ENCODE measurements at regions not wholly inside any gene's neighbourhood (a gene's known extent, or its start where the extent isn't known, plus 50 kb on each side); places are given as distances from the start of the nearest gene placed in this dataset.
"Not testable (repeated sequence)": the region's sequence is repeated elsewhere in the genome, so short reads cannot be mapped to it uniquely, and the experiment has no call there.

- 56% methylated on average over 3 of the region's 3 CpGs for WGBS
- no peak overlapping the region for H3K4me2 ChIP-seq (ENCODE audit: low read length, poor library complexity, severe bottlenecking)
Measured at GRCh38 chrY:10627116-10627515, 1099.4 kb downstream of the TSPY10 start.

DNA sequence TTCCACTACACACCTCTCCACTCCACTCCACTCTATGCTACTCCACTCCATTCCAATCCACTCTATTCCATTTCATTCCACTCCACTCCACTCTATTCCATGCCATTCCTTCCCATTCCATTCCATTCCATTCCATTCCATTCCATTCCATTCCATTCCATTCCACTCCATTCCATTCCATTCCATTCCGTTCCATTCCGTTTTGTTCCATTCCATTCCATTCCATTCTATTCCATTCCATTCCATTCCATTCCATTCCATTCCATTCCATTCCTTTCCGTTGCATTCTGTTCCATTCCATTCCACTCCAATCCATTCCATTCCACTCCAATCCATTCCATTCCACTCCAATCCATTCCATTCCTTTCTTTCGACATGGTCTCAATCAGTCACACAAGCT is 1121.1 kb downstream of the TSPY10 start:
- DNase-seq; H3K9me3 ChIP-seq (ENCODE audit: control insufficient read depth, low read length); H3K18ac ChIP-seq (ENCODE audit: low read depth in 1 of 2, low read length in 2 of 2); H3K4ac ChIP-seq (ENCODE audit: low read depth in 1 of 2, low read length in 2 of 2); H3K36me3 ChIP-seq (ENCODE audit: control insufficient read depth in 1 of 2, insufficient read depth in 2 of 2, low read depth in 1 of 2, low read length in 2 of 2); H2BK120ac ChIP-seq (ENCODE audit: low read depth, low read length); H2BK12ac ChIP-seq (ENCODE audit: low read length in 2 of 2); H3K27ac ChIP-seq (ENCODE audit: low read length, poor library complexity, severe bottlenecking); H4K8ac ChIP-seq (ENCODE audit: low read length); H3K27me3 ChIP-seq (ENCODE audit: control insufficient read depth in 1 of 2, insufficient read depth in 1 of 2, low read length in 2 of 2); H2AFZ ChIP-seq (ENCODE audit: low read depth, low read length); H3K4me1 ChIP-seq (ENCODE audit: control insufficient read depth, insufficient read depth, low read depth, low read length); H2BK5ac ChIP-seq (ENCODE audit: low read depth, low read length, poor library complexity, severe bottlenecking); H3K4me3 ChIP-seq (ENCODE audit: insufficient read depth in 1 of 2, low read depth in 1 of 2, low read length in 2 of 2); H3K9ac ChIP-seq (ENCODE audit: low read length); H3K14ac ChIP-seq (ENCODE audit: low read length in 2 of 2); H4K91ac ChIP-seq (ENCODE audit: low read length); H3K23ac ChIP-seq (ENCODE audit: low read length in 2 of 2); H3K4me2 ChIP-seq (ENCODE audit: low read length, poor library complexity, severe bottlenecking); H2AK5ac ChIP-seq (ENCODE audit: low read length, severe bottlenecking); H2BK15ac ChIP-seq (ENCODE audit: low read depth, poor library complexity, severe bottlenecking); H3K79me1 ChIP-seq (replicated peaks; ENCODE audit: low read length, poor library complexity, severe bottlenecking): not testable (repeated sequence)
- WGBS = no CpG with 5 or more reads among the region's 4 CpGs

More at GRCh38 chrY:10627116-10627515, 1099.4 kb downstream of the TSPY10 start:
- no peak overlapping the region for H4K8ac ChIP-seq (ENCODE audit: low read length)
- no peaks in the 10 kb centered on the region for H3K4me1 ChIP-seq (ENCODE audit: control insufficient read depth, insufficient read depth, low read depth, low read length)
- H3K4me3 ChIP-seq (ENCODE audit: insufficient read depth in 1 of 2, low read depth in 1 of 2, low read length in 2 of 2) = no peak overlapping the region
- no peak overlapping the region for H2BK5ac ChIP-seq (ENCODE audit: low read depth, low read length, poor library complexity, severe bottlenecking)
- no peak overlapping the region for H3K18ac ChIP-seq (ENCODE audit: low read depth in 1 of 2, low read length in 2 of 2)
- H3K9ac ChIP-seq (ENCODE audit: low read length) = no peak overlapping the region
- H3K79me1 ChIP-seq (replicated peaks; ENCODE audit: low read length, poor library complexity, severe bottlenecking) = no peaks in the 10 kb centered on the region
- peak; percentile 88 for DNase-seq
- no peaks in the 10 kb centered on the region for H3K9me3 ChIP-seq (ENCODE audit: control insufficient read depth, low read length)
- H2BK15ac ChIP-seq (ENCODE audit: low read depth, poor library complexity, severe bottlenecking) = no peak overlapping the region
- no peaks in the 10 kb centered on the region for H3K27me3 ChIP-seq (ENCODE audit: control insufficient read depth in 1 of 2, insufficient read depth in 1 of 2, low read length in 2 of 2)
- H2BK12ac ChIP-seq (ENCODE audit: low read length in 2 of 2) = no peak overlapping the region
- no peak overlapping the region for H2AFZ ChIP-seq (ENCODE audit: low read depth, low read length)
- no peak overlapping the region for H3K23ac ChIP-seq (ENCODE audit: low read length in 2 of 2)
- no peak overlapping the region for H3K4ac ChIP-seq (ENCODE audit: low read depth in 1 of 2, low read length in 2 of 2)
- H3K14ac ChIP-seq (ENCODE audit: low read length in 2 of 2) = no peak overlapping the region
- H3K27ac ChIP-seq (ENCODE audit: low read length, poor library complexity, severe bottlenecking) = no peak overlapping the region
- H2BK120ac ChIP-seq (ENCODE audit: low read depth, low read length) = no peak overlapping the region
- H2AK5ac ChIP-seq (ENCODE audit: low read length, severe bottlenecking) = no peak overlapping the region
- no peak overlapping the region for H4K91ac ChIP-seq (ENCODE audit: low read length)
- H3K36me3 ChIP-seq (ENCODE audit: control insufficient read depth in 1 of 2, insufficient read depth in 2 of 2, low read depth in 1 of 2, low read length in 2 of 2) = no peaks in the 10 kb centered on the region

DNA sequence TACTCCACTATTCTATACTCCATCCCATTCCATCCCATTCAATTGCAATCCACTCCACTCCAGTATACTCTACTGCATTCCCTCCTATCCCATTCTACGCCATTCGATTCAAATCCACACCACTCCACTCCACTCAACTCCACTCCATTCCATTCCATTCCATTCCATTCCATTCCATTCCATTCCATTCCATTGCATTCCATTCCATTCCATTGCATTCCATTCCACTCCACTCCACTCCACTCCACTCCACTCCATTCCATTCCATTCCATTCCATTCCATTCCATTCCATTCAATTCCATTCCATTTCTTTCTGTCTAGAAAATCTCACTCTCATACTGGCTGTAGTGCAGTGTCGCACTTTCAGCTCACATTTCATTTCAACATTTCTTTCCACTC is 1129.4 kb downstream of the TSPY10 start:
- H3K9me3 ChIP-seq (ENCODE audit: control insufficient read depth, low read length); H3K79me1 ChIP-seq (replicated peaks; ENCODE audit: low read length, poor library complexity, severe bottlenecking); H3K4me3 ChIP-seq (ENCODE audit: insufficient read depth in 1 of 2, low read depth in 1 of 2, low read length in 2 of 2); H3K14ac ChIP-seq (ENCODE audit: low read length in 2 of 2); DNase-seq; H3K18ac ChIP-seq (ENCODE audit: low read depth in 1 of 2, low read length in 2 of 2); H2BK15ac ChIP-seq (ENCODE audit: low read depth, poor library complexity, severe bottlenecking); H2AFZ ChIP-seq (ENCODE audit: low read depth, low read length); H2BK120ac ChIP-seq (ENCODE audit: low read depth, low read length); H3K4me2 ChIP-seq (ENCODE audit: low read length, poor library complexity, severe bottlenecking); H3K4ac ChIP-seq (ENCODE audit: low read depth in 1 of 2, low read length in 2 of 2); H4K91ac ChIP-seq (ENCODE audit: low read length); H3K36me3 ChIP-seq (ENCODE audit: control insufficient read depth in 1 of 2, insufficient read depth in 2 of 2, low read depth in 1 of 2, low read length in 2 of 2); H3K27me3 ChIP-seq (ENCODE audit: control insufficient read depth in 1 of 2, insufficient read depth in 1 of 2, low read length in 2 of 2); H2AK5ac ChIP-seq (ENCODE audit: low read length, severe bottlenecking); H3K9ac ChIP-seq (ENCODE audit: low read length); H2BK12ac ChIP-seq (ENCODE audit: low read length in 2 of 2); H3K27ac ChIP-seq (ENCODE audit: low read length, poor library complexity, severe bottlenecking); H2BK5ac ChIP-seq (ENCODE audit: low read depth, low read length, poor library complexity, severe bottlenecking); H4K8ac ChIP-seq (ENCODE audit: low read length); H3K23ac ChIP-seq (ENCODE audit: low read length in 2 of 2); H3K4me1 ChIP-seq (ENCODE audit: control insufficient read depth, insufficient read depth, low read depth, low read length): not testable (repeated sequence)
- WGBS = 68% methylated on average over 3 of the region's 3 CpGs

DNA sequence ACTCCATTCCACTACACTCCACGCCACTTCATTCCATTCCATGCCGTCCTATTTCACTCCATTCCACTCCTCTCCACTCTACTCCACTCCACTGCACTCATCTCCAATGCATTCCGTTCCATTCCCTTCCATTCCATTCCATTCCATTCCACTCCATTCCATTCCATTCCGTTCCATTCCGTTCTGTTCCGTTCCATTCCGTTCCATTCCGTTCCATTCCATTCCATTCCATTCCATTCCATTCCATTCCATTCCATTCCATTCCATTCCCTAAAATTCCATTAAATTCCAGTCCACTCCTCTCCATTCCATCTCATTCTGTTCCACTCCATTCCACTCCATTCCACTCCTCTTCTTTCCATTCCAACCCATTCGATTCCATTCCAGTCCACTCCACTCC is 1139.1 kb downstream of the TSPY10 start:
- no peak overlapping the region for H2AFZ ChIP-seq (ENCODE audit: low read depth, low read length)
- H3K18ac ChIP-seq (ENCODE audit: low read depth in 1 of 2, low read length in 2 of 2) = no peak overlapping the region
- H3K14ac ChIP-seq (ENCODE audit: low read length in 2 of 2) = no peak overlapping the region
- no peak overlapping the region for H2BK120ac ChIP-seq (ENCODE audit: low read depth, low read length)
- no peak overlapping the region for H3K27ac ChIP-seq (ENCODE audit: low read length, poor library complexity, severe bottlenecking)
- no peak overlapping the region for H2AK5ac ChIP-seq (ENCODE audit: low read length, severe bottlenecking)
- no peak overlapping the region for H3K23ac ChIP-seq (ENCODE audit: low read length in 2 of 2)
- no peak overlapping the region for H4K8ac ChIP-seq (ENCODE audit: low read length)
- WGBS = 48% methylated on average over 9 of the region's 9 CpGs
- H3K4ac ChIP-seq (ENCODE audit: low read depth in 1 of 2, low read length in 2 of 2) = no peak overlapping the region
- no peak overlapping the region for H2BK5ac ChIP-seq (ENCODE audit: low read depth, low read length, poor library complexity, severe bottlenecking)
- H3K36me3 ChIP-seq (ENCODE audit: control insufficient read depth in 1 of 2, insufficient read depth in 2 of 2, low read depth in 1 of 2, low read length in 2 of 2) = no peaks in the 10 kb centered on the region
- no peaks in the 10 kb centered on the region for H3K27me3 ChIP-seq (ENCODE audit: control insufficient read depth in 1 of 2, insufficient read depth in 1 of 2, low read length in 2 of 2)
- peaks cover 8% of the 10 kb centered on the region for H3K9me3 ChIP-seq (ENCODE audit: control insufficient read depth, low read length)
- peak; percentile 0 for DNase-seq
- H3K79me1 ChIP-seq (replicated peaks; ENCODE audit: low read length, poor library complexity, severe bottlenecking) = no peaks in the 10 kb centered on the region
- H2BK12ac ChIP-seq (ENCODE audit: low read length in 2 of 2) = no peak overlapping the region
- no peak overlapping the region for H3K9ac ChIP-seq (ENCODE audit: low read length)
- no peaks in the 10 kb centered on the region for H3K4me1 ChIP-seq (ENCODE audit: control insufficient read depth, insufficient read depth, low read depth, low read length)
- H4K91ac ChIP-seq (ENCODE audit: low read length) = no peak overlapping the region
- no peak overlapping the region for H2BK15ac ChIP-seq (ENCODE audit: low read depth, poor library complexity, severe bottlenecking)
- H3K4me3 ChIP-seq (ENCODE audit: insufficient read depth in 1 of 2, low read depth in 1 of 2, low read length in 2 of 2) = no peak overlapping the region
- no peak overlapping the region for H3K4me2 ChIP-seq (ENCODE audit: low read length, poor library complexity, severe bottlenecking)
